HepG2 (cell line): ENCODE measurements at regions not wholly inside any gene's neighbourhood (a gene's known extent, or its start where the extent isn't known, plus 50 kb on each side); places are given as distances from the start of the nearest gene placed in this dataset.

Experiments
- ATAC-seq: fragments of 200-7000 bp; cut with Tn5 transposase; 3 replicates; pipeline ENCODE4 v1.9.1; 2020; ENCODE audit warnings: mild to moderate bottlenecking, moderate library complexity
- BruUV-seq: library from RNA; stranded (reverse); fragments of 400-500 nt; replicated peaks from 2 replicates; lab custom pipeline; 2021; lab: Mats Ljungman, UMichigan
- CTCF ChIA-PET: fragments of 300-600 bp; formaldehyde crosslinking; extraction: SDS; loops from one replicate; lab custom pipeline; 2021; ENCODE audit warnings: low total read pairs, inconsistent platforms, low intra/inter-chr PET ratio; lab: Yijun Ruan, JAX
- POLR2A ChIA-PET: fragments of 350-600 bp; sonication (Branson Sonifier 250); formaldehyde crosslinking; loops from one replicate; lab custom pipeline; 2020; ENCODE audit warnings: antibody characterized with exemption, inconsistent platforms; lab: Yijun Ruan, JAX
- DNase-seq: peaks from one replicate; pipeline ENCODE4 v3.0.0-alpha.2; 2015; ENCODE audit warnings: low spot score
- FAIRE-seq: peaks from 3 replicates; lab custom pipeline; 2011; peaks lifted over from hg19 to GRCh38; lab: Jason Lieb, UNC
- H2AFZ ChIP-seq: one replicate; pipeline ENCODE4 v1.6.1; 2011; ENCODE audit warnings: low read length, inconsistent platforms
- H3K27ac ChIP-seq: fragments of 300-600 bp; 3 replicates; pipeline ENCODE4 v1.8.0; 2011; ENCODE audit warnings: mixed run types, mild to moderate bottlenecking, mixed read lengths, low read length, inconsistent platforms; ENCODE audit not compliant: insufficient read depth; ENCODE audit errors: extremely low read length
- H3K27me3 ChIP-seq, 2 experiments: fragments of 200-600 bp in 1 of 2; 2 replicates in 1 of 2; 3 replicates in 1 of 2; pipeline versions ENCODE4 v1.6.0 to v1.8.0; 2011; ENCODE audit warnings: low read length in 2 of 2, mild to moderate bottlenecking in 2 of 2, moderate library complexity in 2 of 2, inconsistent platforms in 1 of 2; ENCODE audit not compliant: insufficient read depth in 2 of 2, control insufficient read depth in 1 of 2
- H3K36me3 ChIP-seq, 2 experiments: fragments of 200-600 bp in 1 of 2; replicated peaks in 1 of 2; 2 replicates in 1 of 2; 3 replicates in 1 of 2; pipeline versions ENCODE4 v1.5.1 to v1.8.0; 2011; ENCODE audit warnings: low read length in 2 of 2, inconsistent platforms in 1 of 2; ENCODE audit not compliant: insufficient read depth in 2 of 2, control insufficient read depth in 1 of 2
- H3K4me1 ChIP-seq: 2 replicates; pipeline ENCODE4 v1.5.1; 2012; ENCODE audit warnings: low read length, inconsistent platforms; ENCODE audit not compliant: insufficient read depth
- H3K4me2 ChIP-seq: 2 replicates; pipeline ENCODE4 v1.6.0; 2011; ENCODE audit warnings: low read depth, low read length, inconsistent platforms
- H3K4me3 ChIP-seq, 3 experiments: fragments of 200-600 bp in 1 of 3; sonication (generic), shearing (Covaris generic) in 1 of 3; replicated peaks in 1 of 3; 2 replicates each; pipeline ENCODE4 v1.5.1; 2011 to 2016; ENCODE audit warnings: low read length in 3 of 3, inconsistent platforms in 2 of 3, low read depth in 2 of 3, mild to moderate bottlenecking in 2 of 3, control low read depth in 1 of 3, mixed read lengths in 1 of 3; ENCODE audit not compliant: insufficient read depth in 1 of 3
- H3K79me2 ChIP-seq: one replicate; pipeline ENCODE4 v1.6.1; 2011; ENCODE audit warnings: low read length, inconsistent platforms; ENCODE audit not compliant: insufficient read depth
- H3K9ac ChIP-seq: 2 replicates; pipeline ENCODE4 v1.6.0; 2011; ENCODE audit warnings: mild to moderate bottlenecking, low read depth, low read length, inconsistent platforms; ENCODE audit not compliant: insufficient read depth
- H3K9me3 ChIP-seq: 2 replicates; pipeline ENCODE4 v1.5.1; 2012; ENCODE audit warnings: mild to moderate bottlenecking, low read length
- H4K20me1 ChIP-seq: 2 replicates; pipeline ENCODE4 v1.6.0; 2011; ENCODE audit warnings: inconsistent platforms, mild to moderate bottlenecking, low read length, moderate library complexity; ENCODE audit not compliant: insufficient read depth
- ARID3A ChIP-seq: IDR thresholded peaks from 2 replicates; pipeline ENCODE4 v1.6.1; 2012; ENCODE audit warnings: low read depth, low read length, improper control_type of control experiment
- MLLT10 ChIP-seq: sonication (generic); formaldehyde crosslinking; IDR thresholded peaks from 2 replicates; pipeline ENCODE4 v1.4.0; 2020; ENCODE audit warnings: missing genetic modification reagents
- PCBP2 ChIP-seq: fragments of 200-400 bp; formaldehyde crosslinking; optimal IDR thresholded peaks from 2 replicates; pipeline ENCODE3; 2018; ENCODE audit warnings: low read length, low read depth; ENCODE audit not compliant: poor library complexity, severe bottlenecking
- RBFOX2 ChIP-seq: fragments of 200-400 bp; formaldehyde crosslinking; IDR thresholded peaks from 2 replicates; pipeline ENCODE4 v1.6.1; 2017; ENCODE audit warnings: low read depth, mild to moderate bottlenecking, low read length
- ZFP36 ChIP-seq: fragments of 150-350 bp; IDR thresholded peaks from 2 replicates; pipeline ENCODE4 v1.6.1; 2018; ENCODE audit warnings: borderline replicate concordance, low read length, low read depth; ENCODE audit not compliant: partially characterized antibody
- ZNF24 ChIP-seq: fragments of 450-650 bp; IDR thresholded peaks from 2 replicates; pipeline ENCODE4 v1.6.1; 2017; ENCODE audit warnings: antibody characterized with exemption, mild to moderate bottlenecking
- ZNF780A ChIP-seq: sonication (generic); formaldehyde crosslinking; IDR thresholded peaks from 2 replicates; pipeline ENCODE4 v1.8.0; 2022; ENCODE audit warnings: mild to moderate bottlenecking, missing genetic modification reagents, moderate library complexity
- WGBS: methylation state at CpG from one replicate; pipeline ENCODE4 v1.1.6; 2017; ENCODE audit warnings: low lambda C conversion rate; 5-methylcytosine and 5-hydroxymethylcytosine counted together
- in situ Hi-C: cut with HindIII; loops from 2 replicates; pipeline ENCODE4 v1.10.0; 2017; ENCODE audit warnings: low pct_unique_long_range_greater_than_20kb; ENCODE audit not compliant: extremely low pct_ligation_motif_present
- intact Hi-C: fragments of 100-400 bp; cut with micrococcal nuclease; formaldehyde crosslinking; loops from one replicate; pipeline ENCODE4 v1.10.0; 2022; ENCODE audit not compliant: unreplicated experiment
- TF ChIP-seq, protein P1 (sequence below): IDR thresholded peaks from 2 replicates; pipeline ENCODE4 v1.6.1; 2016
- TF ChIP-seq, protein P2 (sequence below): sonication (generic); formaldehyde crosslinking; IDR thresholded peaks from 2 replicates; pipeline ENCODE4 v1.8.1; 2022; ENCODE audit warnings: low read depth, mild to moderate bottlenecking, missing genetic modification reagents
- TF ChIP-seq, protein P3 (sequence below): sonication (generic); formaldehyde crosslinking; IDR thresholded peaks from 2 replicates; pipeline ENCODE4 v1.9.0; 2021; ENCODE audit warnings: missing genetic modification reagents, borderline replicate concordance

GRCh38 chr11:20251496-20251895, 91.2 kb upstream of the DBX1 start:
- Histone ChIP-seq H3K4me3 (no peak overlapping the region), H3K9ac (no peak overlapping the region), H3K9me3 (no peaks in the 10 kb centered on the region), H3K4me1 (no peaks in the 10 kb centered on the region), H3K36me3 (no peaks in the 10 kb centered on the region), H3K4me2 (no peak overlapping the region), H3K79me2 (no peaks in the 10 kb centered on the region), H3K27ac (no peak overlapping the region), H3K27me3 (peaks cover 1 to 25% of the 10 kb centered on the region in 2 experiments; a peak in 3 of 5 replicates), H4K20me1 (no peaks in the 10 kb centered on the region), H2AFZ (no peak overlapping the region)
- 3% methylated on average over 3 of the region's 3 CpGs for WGBS
- in situ Hi-C loops (no loop called here), intact Hi-C loops (no loop called here)
- FAIRE-seq, result no peak
- no peak for ATAC-seq
- CTCF ChIA-PET, result no interaction called here
- DNase-seq, result no peak
- POLR2A ChIA-PET, result no interaction called here
- no TSS peak for BruUV-seq
- no peak for TF ChIP-seq PCBP2
- TF ChIP-seq, protein P1, sequence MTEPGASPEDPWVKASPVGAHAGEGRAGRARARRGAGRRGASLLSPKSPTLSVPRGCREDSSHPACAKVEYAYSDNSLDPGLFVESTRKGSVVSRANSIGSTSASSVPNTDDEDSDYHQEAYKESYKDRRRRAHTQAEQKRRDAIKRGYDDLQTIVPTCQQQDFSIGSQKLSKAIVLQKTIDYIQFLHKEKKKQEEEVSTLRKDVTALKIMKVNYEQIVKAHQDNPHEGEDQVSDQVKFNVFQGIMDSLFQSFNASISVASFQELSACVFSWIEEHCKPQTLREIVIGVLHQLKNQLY (CRISPR knock-in tag), result no peak

DNA sequence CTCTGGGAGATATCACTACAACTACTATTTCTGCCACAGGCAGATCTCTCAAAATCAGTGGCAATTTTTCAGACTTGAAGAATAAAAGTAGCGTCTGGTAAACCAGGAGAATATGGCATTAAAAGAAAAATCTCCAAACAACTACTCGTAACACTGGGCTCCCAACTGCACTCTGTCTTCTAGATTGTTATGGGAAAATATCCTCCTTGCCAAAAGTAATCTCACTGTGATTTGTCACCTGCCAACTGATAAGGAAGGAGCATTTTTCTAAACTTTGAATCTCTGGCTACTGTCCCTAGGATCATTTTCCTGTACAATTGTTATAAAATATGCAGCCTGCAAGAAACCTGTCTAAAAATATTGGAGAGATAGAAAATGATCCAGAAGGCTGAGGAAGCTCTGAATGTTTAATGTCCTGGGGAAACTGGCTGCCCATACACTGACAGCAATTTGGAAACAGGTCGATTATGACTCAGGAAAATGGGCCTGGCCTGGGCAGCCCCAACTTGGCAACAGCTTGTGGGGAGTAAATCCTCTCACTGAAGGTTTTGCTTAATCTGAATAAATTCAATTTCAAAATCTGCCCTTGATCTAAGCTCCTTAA, 90.5 kb upstream of the DBX1 start:
- no peak overlapping the region for H2AFZ ChIP-seq
- 0% methylated on average over 3 of the region's 3 CpGs for WGBS
- no peak for ATAC-seq
- TF ChIP-seq ZNF24 (no peak), ZFP36 (no peak), ARID3A (no peak), RBFOX2 (no peak), ZNF780A (CRISPR knock-in tag) (no peak), MLLT10 (no peak)
- TF ChIP-seq, protein P2, sequence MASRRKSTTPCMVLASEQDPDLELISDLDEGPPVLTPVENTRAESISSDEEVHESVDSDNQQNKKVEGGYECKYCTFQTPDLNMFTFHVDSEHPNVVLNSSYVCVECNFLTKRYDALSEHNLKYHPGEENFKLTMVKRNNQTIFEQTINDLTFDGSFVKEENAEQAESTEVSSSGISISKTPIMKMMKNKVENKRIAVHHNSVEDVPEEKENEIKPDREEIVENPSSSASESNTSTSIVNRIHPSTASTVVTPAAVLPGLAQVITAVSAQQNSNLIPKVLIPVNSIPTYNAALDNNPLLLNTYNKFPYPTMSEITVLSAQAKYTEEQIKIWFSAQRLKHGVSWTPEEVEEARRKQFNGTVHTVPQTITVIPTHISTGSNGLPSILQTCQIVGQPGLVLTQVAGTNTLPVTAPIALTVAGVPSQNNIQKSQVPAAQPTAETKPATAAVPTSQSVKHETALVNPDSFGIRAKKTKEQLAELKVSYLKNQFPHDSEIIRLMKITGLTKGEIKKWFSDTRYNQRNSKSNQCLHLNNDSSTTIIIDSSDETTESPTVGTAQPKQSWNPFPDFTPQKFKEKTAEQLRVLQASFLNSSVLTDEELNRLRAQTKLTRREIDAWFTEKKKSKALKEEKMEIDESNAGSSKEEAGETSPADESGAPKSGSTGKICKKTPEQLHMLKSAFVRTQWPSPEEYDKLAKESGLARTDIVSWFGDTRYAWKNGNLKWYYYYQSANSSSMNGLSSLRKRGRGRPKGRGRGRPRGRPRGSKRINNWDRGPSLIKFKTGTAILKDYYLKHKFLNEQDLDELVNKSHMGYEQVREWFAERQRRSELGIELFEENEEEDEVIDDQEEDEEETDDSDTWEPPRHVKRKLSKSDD, result no peak
- TF ChIP-seq, protein P3, sequence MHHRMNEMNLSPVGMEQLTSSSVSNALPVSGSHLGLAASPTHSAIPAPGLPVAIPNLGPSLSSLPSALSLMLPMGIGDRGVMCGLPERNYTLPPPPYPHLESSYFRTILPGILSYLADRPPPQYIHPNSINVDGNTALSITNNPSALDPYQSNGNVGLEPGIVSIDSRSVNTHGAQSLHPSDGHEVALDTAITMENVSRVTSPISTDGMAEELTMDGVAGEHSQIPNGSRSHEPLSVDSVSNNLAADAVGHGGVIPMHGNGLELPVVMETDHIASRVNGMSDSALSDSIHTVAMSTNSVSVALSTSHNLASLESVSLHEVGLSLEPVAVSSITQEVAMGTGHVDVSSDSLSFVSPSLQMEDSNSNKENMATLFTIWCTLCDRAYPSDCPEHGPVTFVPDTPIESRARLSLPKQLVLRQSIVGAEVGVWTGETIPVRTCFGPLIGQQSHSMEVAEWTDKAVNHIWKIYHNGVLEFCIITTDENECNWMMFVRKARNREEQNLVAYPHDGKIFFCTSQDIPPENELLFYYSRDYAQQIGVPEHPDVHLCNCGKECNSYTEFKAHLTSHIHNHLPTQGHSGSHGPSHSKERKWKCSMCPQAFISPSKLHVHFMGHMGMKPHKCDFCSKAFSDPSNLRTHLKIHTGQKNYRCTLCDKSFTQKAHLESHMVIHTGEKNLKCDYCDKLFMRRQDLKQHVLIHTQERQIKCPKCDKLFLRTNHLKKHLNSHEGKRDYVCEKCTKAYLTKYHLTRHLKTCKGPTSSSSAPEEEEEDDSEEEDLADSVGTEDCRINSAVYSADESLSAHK, result no peak

More for the DNA sequence above, 90.5 kb upstream of the DBX1 start:
- H3K4me2 ChIP-seq, result no peak overlapping the region
- no TSS peak for BruUV-seq
- FAIRE-seq (no peak), DNase-seq (no peak)
- in situ Hi-C loops (no loop called here), intact Hi-C loops (no loop called here)
- H3K4me1 ChIP-seq, result no peaks in the 10 kb centered on the region
- H3K4me3 ChIP-seq, result no peak overlapping the region
- no peaks in the 10 kb centered on the region for H3K79me2 ChIP-seq
- H3K27ac ChIP-seq, result no peak overlapping the region
- peaks cover 1 to 33% of the 10 kb centered on the region in 2 experiments; a peak in 3 of 5 replicates for H3K27me3 ChIP-seq
- ChIA-PET POLR2A (no interaction called here), CTCF (no interaction called here)
- no peaks in the 10 kb centered on the region for H3K36me3 ChIP-seq
- H4K20me1 ChIP-seq, result no peaks in the 10 kb centered on the region
- no peaks in the 10 kb centered on the region for H3K9me3 ChIP-seq
- H3K9ac ChIP-seq, result no peak overlapping the region
